ENCODE measurements at regions not wholly inside any gene's neighbourhood (a gene's known extent, or its start where the extent isn't known, plus 50 kb on each side); places are given as distances from the start of the nearest gene placed in this dataset.

DNA sequence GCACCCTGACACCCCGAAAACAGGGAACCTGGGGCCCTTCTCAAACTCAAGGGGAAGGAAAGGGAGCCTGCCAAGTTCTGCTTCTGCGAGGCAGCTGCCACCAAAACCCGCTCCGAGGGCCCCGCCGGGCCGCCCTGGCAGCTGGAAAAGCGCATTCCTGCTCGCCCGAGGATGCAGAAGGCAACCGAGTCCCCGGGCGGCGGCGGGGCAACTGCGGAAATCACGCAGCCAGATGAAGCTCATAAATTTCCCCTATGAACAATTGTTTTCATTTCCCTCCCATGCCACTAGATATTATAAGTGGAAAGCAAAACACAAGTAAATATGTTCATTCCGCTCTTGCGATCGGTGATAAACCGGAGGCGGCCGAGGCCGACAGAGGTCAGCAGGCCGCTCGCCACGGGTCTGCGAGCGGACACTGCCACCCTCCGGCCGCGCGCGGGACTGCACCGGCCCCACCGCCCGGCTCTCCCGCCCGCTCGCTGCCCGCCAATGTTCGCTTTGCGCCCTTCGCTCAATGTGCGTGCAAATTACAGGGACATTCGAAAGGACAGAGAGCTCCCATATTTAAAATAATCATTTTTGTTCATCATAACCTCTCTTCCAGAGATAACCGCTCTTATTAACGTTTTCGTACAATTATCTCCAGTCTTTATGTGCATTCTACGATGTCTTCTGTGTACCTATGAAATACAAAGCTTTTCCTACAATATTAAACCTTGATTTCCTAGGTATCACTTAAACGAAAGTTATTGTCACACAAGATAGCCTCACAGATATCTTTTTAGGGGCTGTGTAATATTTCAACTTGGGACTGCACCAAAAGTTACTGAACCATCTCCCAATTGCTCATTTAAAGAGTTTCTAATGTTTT, 120.8 kb upstream of the ZNF507 start:
- peak; percentile 56 for DNase-seq

- no peak for DNase-seq
These were observed 117.7 kb upstream of the ZNF507 start for GRCh38 chr19:32227561-32228165.

- no peak for DNase-seq
These were observed 115.0 kb upstream of the ZNF507 start for GRCh38 chr19:32230441-32230840.

GRCh38 chr19:32231020-32231419, 114.4 kb upstream of the ZNF507 start:
- DNase-seq, result no peak

- DNase-seq, result no peak
These were observed 113.7 kb upstream of the ZNF507 start for GRCh38 chr19:32231691-32232090.

- DNase-seq, result no peak
These were observed 113.0 kb upstream of the ZNF507 start for GRCh38 chr19:32232449-32232848.

DNA sequence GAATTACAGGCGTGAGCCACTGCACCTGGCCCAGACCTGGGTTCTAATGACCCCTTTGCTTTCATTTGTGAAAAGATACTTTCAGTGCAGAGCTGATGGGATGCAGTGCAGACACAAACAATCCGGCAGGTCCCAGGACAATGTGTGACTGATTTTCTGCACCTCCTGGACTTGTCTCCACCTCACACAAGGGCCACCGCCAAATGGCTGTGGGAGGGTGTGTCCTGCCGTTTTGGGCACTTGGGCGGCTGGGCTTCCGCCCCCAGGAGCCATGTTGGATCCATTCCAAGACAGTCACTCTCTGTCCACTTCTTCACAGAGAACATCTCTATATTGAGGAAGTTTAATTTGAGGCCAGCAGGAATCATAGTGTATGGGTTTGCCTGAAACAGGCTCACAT, 112.3 kb upstream of the ZNF507 start:
- no peak for DNase-seq

DNA sequence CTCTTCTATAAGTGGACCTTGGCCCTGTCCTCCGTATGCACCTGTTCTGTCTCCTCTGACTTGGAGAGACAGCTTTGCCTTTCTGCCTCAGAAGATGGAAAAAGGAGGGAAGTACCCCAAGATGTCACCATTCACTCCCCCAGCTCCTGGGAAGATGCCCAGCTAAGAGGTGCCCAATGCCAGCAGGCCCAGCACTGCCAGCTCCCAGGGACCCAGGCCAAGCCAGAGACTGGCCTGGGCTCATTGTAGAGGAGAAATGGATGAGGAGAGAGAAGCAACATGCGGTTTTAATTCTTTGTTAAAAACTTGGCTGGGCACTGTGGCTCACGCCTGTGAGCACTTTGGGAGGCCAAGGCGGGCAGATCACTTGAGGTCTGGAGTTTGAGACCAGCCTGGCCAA, 111.5 kb upstream of the ZNF507 start:
- no peak for DNase-seq

GRCh38 chr19:32234663-32235217, 110.7 kb upstream of the ZNF507 start:
- no peak for DNase-seq

GRCh38 chr19:32238076-32238475, 107.3 kb upstream of the ZNF507 start:
- DNase-seq, result no peak

DNA sequence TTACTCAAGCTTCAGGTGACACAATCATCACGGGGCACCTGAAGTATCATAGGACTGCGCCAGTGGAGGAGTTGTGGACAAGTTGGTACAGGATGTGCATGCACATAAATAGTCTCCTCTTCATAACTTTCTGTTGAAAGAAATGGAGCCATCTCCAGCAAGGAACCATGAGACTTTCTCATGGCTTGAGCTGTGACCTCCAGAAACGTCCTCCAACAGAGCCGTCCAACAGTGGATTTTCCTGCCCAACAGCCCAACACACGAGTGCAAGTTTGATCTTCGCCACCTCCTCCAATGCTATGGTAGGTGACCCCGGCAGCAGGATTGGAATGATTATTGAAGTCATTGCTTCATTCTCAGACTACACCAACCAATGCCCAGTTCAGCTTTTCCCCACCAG, 105.1 kb upstream of the ZNF507 start:
- no peak for DNase-seq

GRCh38 chr19:32241306-32241705, 104.1 kb upstream of the ZNF507 start:
- DNase-seq, result no peak

- DNase-seq, result no peak
These were observed 103.3 kb upstream of the ZNF507 start for GRCh38 chr19:32241932-32242710.

- DNase-seq, result no peak
These were observed 99.4 kb upstream of the ZNF507 start for GRCh38 chr19:32246006-32246405.

DNA sequence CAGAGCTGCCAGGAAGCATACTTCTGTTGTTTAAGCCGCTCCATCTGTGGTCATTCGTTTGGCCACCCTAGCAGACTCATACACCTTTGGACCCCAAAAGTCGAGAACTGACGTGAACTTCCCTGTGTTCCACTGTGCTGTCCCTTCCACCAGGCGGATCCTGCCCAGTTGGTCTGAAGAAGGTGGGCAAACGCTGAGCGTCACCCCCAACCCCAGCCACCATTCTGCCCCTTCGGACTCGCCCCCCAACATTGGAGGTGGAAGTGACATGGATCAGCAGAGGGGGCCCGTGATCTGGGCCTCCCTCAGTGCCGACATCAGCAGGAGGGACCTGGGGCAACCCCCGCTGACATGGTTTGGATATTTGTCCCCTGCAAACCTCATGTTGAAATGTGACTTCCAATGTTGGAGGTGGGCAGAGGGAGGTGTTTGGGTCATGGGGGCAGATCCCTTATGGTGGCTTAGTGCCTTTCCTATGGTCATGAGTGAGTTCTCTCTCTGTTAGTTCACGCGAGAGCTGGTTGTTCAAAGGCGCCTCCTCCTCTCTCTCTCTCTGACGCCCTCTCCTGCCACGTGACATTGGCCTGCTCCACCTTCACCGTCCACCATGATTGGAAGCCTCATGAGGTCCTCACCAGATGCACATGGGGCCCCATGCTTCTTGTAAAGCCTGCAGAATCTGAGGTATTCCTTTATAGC, 93.6 kb upstream of the ZNF507 start:
- DNase-seq, result no peak

DNA sequence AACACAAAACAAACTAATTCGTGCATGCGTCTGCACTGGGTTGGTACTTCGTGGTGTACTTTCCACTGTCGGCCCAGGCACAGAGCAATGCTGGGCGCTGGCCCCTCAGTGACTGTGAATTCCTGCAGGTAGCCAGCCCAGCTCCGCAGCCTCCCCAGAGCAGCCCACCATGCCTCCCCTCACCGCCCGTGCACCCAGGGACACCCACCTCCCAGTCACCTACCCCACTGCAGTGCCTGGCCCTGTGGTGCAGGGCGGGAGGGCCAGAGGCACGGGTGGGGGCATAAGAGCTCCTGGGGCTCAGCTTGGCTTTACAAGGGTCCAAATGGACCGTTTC, 93.1 kb upstream of the ZNF507 start:
- DNase-seq, result no peak

DNA sequence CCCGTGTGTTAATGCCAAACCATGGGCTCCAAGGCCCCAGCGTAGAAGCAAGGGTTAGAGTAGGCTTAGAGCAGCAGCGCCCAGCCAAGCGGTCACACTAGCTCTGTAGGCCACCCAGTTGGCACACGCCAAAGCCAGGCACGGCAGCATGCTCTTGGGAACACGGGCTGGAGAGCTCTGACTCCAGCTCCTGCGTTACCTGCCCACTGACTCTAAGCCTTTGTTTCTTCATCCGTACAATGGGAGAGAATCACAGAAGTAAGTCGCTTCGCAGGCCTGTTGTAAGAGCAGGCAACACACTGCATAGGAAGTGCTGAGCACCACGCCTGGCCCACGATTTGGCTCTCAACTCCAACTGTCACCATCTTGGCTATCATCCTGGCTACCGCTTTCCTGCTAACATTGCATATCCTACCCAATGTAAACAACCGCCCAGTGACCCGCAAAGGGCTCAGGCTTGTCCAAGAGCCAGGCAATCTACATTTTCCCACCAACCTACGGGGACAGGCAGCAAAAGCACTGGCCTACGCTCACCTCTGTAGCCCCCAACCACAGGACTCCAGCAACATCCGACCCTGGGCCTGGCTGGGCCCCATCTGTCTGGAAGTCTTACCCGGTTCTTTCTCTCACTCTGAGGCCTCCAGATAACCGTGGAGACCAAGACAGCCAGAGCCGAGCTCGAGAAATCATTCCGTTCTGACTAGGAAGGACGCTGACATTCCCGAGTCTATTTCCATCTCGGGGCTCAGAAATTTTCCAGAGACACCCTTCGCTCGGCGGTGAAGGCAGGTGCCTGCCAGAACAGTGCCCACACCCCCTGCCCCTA, 91.5 kb upstream of the ZNF507 start:
- no peak for DNase-seq

DNA sequence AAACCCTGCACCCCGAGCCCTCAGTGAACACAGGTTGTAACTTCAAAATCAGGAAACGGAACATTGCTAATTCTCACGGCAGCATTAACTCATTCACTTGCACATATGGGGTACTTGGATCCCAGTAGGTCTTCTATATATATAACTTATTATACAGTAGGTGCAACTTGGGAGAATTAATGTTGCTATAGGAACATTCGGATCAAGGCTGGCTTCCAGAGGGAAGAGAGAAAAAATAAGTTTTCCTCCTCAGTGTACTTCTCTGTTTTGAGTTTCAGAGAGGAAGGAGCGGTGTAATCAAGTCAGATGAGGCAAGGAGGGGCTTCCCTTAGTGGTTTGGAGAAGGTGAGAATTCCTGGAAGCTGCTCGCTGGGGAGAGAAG, 90.9 kb upstream of the ZNF507 start:
- no peak for DNase-seq

- no peak for DNase-seq
These were observed 89.7 kb upstream of the ZNF507 start for GRCh38 chr19:32255536-32256295.

- DNase-seq, result no peak
These were observed 89.0 kb upstream of the ZNF507 start for GRCh38 chr19:32256341-32256975.

Measured in left hindlimb (tissue), 1 donor.